Mesothelial cell of epicardium (in vitro differentiated cells): ENCODE measurements at regions not wholly inside any gene's neighbourhood (a gene's known extent, or its start where the extent isn't known, plus 50 kb on each side); places are given as distances from the start of the nearest gene placed in this dataset.
A peak's percentile ranks its signal among the peaks of the same experiment; 100 is the strongest.

ENCODE experiments used
- DNase-seq, 2 experiments: peaks; one replicate each; pipeline ENCODE4 v3.0.0; 2021; ENCODE audit warnings: low spot score in 2 of 2; ENCODE audit not compliant: unreplicated experiment in 2 of 2
- H3K27ac Mint-ChIP-seq: 2 replicates; pipeline ENCODE4 v1.8.0; 2021; ENCODE audit warnings: mixed read lengths
- H3K27me3 Mint-ChIP-seq: 2 replicates; pipeline ENCODE4 v1.8.0; 2021; ENCODE audit warnings: low read depth, mixed read lengths
- H3K36me3 Mint-ChIP-seq: 2 replicates; pipeline ENCODE4 v1.8.0; 2021; ENCODE audit warnings: mixed read lengths
- H3K4me1 Mint-ChIP-seq: 2 replicates; pipeline ENCODE4 v1.8.0; 2021; ENCODE audit warnings: mixed read lengths
- H3K4me3 Mint-ChIP-seq: 2 replicates; pipeline ENCODE4 v1.8.0; 2021; ENCODE audit warnings: mild to moderate bottlenecking, moderate library complexity, mixed read lengths
- H3K9me3 Mint-ChIP-seq: 2 replicates; pipeline ENCODE4 v1.8.0; 2021; ENCODE audit warnings: mixed read lengths
- TF ChIP-seq, protein P1 (sequence below): fragments of 200-600 bp; sonication (generic); IDR thresholded peaks from one replicate; pipeline ENCODE4 v1.5.0; 2021; ENCODE audit warnings: antibody characterized with exemption; ENCODE audit not compliant: unreplicated experiment

DNA sequence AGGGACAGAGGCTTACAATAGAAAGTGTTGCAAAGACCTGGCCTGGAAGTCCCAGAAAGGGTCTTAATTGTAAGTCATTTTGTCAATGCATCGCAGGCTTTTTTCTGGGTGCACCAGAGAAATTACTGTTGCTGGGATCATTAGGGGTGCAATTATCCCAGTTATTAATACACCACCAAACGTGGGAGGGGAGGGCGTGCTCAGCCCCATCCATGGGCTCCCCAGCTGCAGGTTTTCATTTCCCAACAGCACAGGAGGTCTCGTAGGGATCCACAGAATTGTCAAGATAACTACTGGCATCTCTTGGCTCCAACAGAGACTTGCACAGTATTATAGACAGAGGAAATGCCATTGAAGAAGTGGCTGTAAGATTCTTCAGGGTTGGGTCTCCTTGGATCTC, 69.6 kb upstream of the FZD7 start:
- DNase-seq: no peak
- H3K4me3 Mint-ChIP-seq: no peak overlapping the region
- TF ChIP-seq, protein P1, sequence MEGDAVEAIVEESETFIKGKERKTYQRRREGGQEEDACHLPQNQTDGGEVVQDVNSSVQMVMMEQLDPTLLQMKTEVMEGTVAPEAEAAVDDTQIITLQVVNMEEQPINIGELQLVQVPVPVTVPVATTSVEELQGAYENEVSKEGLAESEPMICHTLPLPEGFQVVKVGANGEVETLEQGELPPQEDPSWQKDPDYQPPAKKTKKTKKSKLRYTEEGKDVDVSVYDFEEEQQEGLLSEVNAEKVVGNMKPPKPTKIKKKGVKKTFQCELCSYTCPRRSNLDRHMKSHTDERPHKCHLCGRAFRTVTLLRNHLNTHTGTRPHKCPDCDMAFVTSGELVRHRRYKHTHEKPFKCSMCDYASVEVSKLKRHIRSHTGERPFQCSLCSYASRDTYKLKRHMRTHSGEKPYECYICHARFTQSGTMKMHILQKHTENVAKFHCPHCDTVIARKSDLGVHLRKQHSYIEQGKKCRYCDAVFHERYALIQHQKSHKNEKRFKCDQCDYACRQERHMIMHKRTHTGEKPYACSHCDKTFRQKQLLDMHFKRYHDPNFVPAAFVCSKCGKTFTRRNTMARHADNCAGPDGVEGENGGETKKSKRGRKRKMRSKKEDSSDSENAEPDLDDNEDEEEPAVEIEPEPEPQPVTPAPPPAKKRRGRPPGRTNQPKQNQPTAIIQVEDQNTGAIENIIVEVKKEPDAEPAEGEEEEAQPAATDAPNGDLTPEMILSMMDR: no peak
- no peaks in the 10 kb centered on the region for H3K27me3 Mint-ChIP-seq
- peaks cover 11% of the 10 kb centered on the region for H3K4me1 Mint-ChIP-seq
- no peaks in the 10 kb centered on the region for H3K9me3 Mint-ChIP-seq
- H3K36me3 Mint-ChIP-seq: no peaks in the 10 kb centered on the region
- no peak overlapping the region for H3K27ac Mint-ChIP-seq

DNA sequence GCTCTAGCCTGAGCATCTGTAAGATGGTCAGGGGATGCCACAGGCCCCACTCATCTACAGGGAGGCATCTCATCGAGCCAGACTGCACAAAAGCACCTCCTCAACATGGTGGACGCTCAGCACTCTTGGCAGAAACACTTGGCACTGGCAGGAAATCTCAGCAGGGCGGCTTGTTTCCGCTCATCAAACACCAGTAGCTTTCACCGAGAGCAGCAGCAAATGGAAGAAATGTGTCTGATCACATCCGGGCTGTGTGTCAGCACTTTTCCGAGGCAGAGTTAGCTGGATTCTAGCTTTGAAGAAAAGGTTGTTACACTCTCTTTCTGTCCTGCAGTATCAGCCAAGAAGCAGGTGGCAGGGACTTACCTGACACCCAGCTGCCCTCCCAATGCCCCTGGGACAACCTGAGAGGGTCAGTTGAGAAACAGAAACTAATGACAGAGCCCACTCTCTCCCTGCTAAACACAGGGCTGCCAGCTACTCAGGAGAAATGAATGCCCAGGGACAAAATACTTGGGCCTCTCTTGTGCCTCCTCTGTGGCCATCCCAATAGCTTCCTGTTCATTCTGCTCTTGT, 68.9 kb upstream of the FZD7 start:
- Mint-ChIP-seq H3K4me3 (no peak overlapping the region), H3K4me1 (peaks cover 14% of the 10 kb centered on the region)

DNA sequence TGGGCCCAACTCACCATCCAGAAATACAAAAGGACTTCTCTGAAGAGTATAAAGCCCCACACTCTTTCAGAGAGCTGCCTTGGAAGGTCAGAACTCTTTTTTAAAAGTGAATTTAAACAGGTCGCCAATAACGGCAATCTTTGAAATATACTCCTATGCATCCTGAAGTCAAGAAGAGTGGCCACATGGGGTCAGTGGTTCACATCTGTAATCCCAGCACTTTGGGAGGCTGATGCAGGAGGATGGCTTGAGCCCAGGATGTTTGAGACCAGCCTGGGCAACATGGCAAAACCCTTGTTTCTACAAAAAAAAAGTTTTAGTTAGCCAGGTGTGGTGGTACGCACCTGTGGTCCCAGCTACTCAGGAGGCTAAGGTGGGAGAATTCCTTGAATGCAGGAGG, 68.1 kb upstream of the FZD7 start:
- TF ChIP-seq, protein P1: no peak
- no peak overlapping the region for H3K27ac Mint-ChIP-seq
- H3K4me3 Mint-ChIP-seq: no peak overlapping the region
- no peaks in the 10 kb centered on the region for H3K9me3 Mint-ChIP-seq
- H3K4me1 Mint-ChIP-seq: peaks cover 19% of the 10 kb centered on the region
- no peaks in the 10 kb centered on the region for H3K36me3 Mint-ChIP-seq
- no peaks in the 10 kb centered on the region for H3K27me3 Mint-ChIP-seq
- DNase-seq: no peak

More for the DNA sequence above, 68.9 kb upstream of the FZD7 start:
- Mint-ChIP-seq H3K27ac (no peak overlapping the region), H3K9me3 (no peaks in the 10 kb centered on the region), H3K27me3 (no peaks in the 10 kb centered on the region), H3K36me3 (no peaks in the 10 kb centered on the region)
- TF ChIP-seq, protein P1: no peak
- no peak for DNase-seq

DNA sequence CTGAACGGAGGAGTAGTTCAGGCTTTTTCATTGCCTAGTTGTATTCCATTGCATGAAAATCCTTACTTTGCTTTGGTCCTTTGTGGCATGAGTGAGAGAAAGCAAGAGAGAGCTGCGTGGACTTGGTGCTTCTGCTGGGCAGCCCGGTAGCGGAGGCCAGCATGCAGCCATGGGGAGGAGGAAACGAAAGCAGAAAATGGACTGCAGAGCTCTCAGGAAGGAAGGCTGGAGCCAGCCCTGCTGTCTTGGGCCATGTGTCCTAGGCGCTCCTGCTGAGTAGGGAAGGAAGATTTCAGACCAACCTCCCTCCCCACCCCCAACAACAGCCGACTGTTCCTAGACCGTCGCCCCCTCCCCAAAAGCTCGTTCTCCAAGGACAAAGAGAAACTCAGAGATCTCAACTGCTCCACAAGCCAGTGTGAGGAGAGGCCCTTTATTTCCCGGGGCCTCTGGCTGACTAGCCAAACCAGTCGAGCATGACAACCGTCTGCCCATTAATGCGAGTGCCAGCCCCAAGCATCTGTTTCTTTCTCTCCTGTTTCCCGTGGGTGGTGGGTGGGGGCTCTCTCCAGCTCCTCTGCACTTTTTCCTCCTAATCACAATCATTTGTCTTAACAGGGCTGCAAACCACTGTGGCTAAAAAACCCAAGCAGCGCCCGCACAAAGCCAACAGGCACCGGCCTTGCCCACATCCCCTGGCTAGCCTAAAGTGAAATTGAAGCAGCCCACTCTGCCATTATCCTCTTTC, 66.8 kb upstream of the FZD7 start:
- no peak for DNase-seq
- H3K27me3 Mint-ChIP-seq: no peaks in the 10 kb centered on the region
- peak overlapping the region; percentile 75 for H3K27ac Mint-ChIP-seq
- no peaks in the 10 kb centered on the region for H3K36me3 Mint-ChIP-seq
- no peak overlapping the region for H3K4me3 Mint-ChIP-seq
- TF ChIP-seq, protein P1: no peak
- peaks cover 23% of the 10 kb centered on the region for H3K4me1 Mint-ChIP-seq
- H3K9me3 Mint-ChIP-seq: no peaks in the 10 kb centered on the region

DNA sequence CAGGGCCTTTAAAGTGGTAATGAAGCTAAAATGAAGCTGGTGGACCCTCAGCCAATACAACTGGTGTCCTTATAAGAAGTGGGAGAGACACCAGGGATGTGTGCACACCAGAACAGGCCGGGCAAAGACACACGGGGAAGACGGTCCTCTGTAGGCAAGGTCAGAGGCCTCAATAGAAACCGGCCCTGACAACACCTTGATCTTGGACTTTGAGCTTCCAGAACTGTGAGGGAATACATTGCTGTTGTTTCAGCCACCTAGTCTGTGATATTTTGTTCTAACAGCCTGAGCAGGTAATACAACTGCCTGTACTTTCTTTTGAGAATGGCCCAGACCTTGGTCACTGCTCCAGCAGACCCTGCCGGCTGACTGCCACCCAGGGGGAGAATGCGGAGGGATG, 65.6 kb upstream of the FZD7 start:
- Mint-ChIP-seq H3K9me3 (no peaks in the 10 kb centered on the region), H3K27me3 (no peaks in the 10 kb centered on the region), H3K27ac (no peak overlapping the region), H3K4me1 (peaks cover 31% of the 10 kb centered on the region), H3K4me3 (no peak overlapping the region), H3K36me3 (no peaks in the 10 kb centered on the region)
- no peak for DNase-seq
- TF ChIP-seq, protein P1: no peak
